HS-27A (cell line): ENCODE measurements at regions not wholly inside any gene's neighbourhood (a gene's known extent, or its start where the extent isn't known, plus 50 kb on each side); places are given as distances from the start of the nearest gene placed in this dataset.
A peak's percentile ranks its signal among the peaks of the same experiment; 100 is the strongest.

ENCODE experiments used
- DNase-seq: peaks from one replicate; pipeline ENCODE4 v3.0.0-alpha.2; 2012; ENCODE audit warnings: low read depth, missing footprints

DNA sequence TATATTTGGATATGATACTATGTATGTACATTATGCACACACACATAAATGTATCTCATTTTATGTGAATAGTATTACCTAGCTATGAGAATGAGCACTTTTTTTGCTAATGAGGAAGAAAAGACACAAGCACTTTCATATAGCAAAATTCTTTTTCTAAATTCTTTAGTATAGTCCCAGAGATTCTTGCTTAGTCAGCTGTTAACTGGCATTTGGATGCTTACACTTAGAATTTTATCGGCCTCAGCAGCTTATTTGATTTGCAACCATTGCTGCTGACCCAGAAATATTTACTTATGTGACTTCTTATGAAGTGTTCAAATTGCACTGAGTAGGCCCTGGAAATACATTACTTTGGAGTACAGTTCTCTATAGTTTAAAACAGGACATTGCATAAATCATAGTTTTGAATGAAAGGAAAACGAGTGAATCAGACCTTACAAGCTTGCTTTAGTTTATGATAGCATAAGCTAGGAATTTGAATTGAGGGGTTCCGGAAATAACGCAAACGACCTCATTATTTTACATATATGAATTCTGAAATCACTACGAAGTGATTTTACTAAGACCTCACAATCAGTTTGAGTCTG is 653.9 kb upstream of the NEGR1 start:
- DNase-seq = peak; percentile 29

DNA sequence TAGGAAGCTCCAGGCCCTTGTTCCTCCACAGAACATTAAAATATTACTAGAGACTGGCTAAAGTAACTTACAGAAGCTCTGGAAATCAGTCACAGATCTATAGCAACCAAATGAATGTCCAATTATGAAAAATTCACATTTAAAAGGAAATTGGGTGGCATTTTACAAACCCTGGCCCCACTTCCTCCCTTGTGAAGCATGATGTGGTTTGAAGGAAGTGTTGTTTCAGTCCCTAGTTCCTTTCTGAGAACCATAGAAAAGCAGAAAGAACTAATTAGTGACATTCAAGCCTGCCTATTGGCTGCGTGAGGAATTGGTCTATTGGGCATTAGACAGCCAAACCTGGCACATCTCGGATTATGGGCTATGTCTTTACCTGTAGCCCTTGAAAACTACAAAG is 649.7 kb upstream of the NEGR1 start:
- DNase-seq = no peak

DNA sequence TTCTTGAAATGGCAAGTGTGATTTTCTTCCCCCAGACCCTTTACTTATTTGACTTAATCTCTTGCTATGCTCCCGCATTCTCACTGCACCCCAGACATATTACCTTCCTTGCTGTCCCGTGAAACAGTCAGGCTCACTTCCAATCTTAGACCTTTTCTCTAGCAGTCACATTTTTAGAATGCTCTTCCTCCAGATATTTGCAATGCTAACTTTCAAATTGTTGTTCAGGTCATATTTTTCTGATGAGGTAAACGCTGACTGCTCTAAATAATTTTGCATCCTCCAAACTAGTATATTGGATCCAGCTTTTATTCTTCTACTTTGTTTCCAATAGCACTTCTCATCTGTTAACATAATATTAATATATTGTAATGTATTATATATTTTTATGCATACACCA is 648.2 kb upstream of the NEGR1 start:
- DNase-seq = no peak

DNA sequence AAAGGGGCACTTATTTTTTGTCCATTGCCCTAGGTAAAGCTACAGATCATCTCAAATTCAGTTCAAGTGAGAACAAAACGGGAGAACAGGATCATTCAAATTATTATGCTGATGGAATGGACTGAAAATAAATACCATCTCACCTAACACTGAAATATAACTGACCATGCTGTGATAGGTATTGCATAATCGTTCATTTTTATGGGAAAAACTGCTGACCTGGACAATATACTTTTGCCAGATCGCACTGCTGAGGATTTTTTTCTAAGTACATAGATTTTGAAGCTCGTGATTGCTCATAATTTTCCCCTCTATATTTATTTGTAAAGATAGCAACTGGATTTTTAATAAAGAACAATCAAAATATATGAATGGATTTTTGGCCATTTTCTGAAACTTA is 636.6 kb upstream of the NEGR1 start:
- no peak for DNase-seq

DNA sequence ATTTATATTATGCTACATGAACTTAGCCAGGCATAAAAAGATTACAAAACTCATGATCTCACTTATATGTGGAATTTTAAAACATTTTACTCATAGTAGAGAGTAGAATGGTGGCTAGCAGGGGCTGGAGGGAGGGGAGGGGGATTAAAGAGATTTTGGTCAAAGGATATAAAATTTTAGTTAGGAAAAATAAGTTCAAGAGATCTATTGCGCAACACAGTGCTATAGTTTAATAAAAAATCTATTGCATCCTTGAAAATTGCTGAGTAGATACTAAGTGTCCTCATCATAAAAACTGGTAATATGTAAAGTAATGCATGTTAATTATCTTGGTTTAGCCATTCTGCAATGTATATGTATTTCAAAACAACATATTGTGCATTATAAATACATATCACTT is 635.6 kb upstream of the NEGR1 start:
- DNase-seq = no peak

DNA sequence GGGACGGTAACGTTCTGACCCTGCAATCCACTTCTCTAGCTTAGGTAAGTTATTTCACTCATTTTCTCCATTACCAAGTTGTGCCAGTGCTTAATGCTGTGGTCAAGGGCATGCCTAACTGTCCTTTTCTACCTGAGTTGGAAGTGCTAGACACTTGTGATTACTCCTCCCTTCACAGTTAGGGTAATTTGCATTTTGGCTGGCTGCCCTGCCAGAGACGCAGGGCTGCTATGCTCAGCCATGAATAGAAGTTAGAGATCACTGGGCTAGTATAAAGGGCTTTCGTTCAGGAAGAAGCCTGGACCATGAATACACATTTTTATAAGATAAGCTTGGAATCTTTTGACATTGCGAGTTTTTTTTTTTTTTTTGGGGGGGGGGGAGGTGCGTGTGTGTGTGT is 633.2 kb upstream of the NEGR1 start:
- no peak for DNase-seq

DNA sequence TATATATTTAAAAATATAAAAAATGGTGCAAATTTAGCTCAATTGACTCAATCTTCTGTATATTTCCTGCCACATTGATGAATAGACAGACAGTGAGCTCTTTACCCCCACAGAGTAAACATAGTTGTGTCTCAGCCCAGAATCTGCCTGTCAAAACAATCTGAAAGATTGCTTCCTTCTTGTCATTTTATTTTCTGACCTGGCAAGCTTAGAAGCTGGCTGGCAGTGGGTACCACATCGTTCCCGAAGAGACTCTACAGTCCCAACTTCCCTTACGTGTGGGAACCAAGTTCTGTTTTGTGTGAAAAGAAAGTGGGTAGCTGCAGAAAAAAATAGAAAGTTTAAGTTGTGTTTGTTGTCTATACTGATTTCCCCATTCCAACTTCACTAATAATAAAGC is 629.3 kb upstream of the NEGR1 start:
- no peak for DNase-seq

DNA sequence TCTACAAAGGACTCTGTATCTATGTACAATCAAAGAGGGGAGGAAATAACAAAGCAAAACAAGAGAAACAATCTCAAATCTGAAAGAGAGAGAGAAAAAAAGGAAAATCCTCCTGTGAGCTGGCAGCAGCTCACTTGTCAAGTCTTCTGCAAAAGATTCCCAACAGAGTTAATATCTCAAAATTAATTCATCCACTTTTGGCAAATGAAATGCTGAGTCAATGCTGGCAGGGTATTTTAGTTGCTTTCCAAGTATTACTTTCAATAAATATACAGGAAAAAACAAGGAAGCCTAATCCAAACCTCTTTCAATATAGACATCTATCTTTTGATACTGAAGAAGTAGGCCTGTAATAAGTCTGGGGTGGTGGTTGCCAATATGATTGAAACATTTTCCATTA is 613.9 kb upstream of the NEGR1 start:
- no peak for DNase-seq

DNA sequence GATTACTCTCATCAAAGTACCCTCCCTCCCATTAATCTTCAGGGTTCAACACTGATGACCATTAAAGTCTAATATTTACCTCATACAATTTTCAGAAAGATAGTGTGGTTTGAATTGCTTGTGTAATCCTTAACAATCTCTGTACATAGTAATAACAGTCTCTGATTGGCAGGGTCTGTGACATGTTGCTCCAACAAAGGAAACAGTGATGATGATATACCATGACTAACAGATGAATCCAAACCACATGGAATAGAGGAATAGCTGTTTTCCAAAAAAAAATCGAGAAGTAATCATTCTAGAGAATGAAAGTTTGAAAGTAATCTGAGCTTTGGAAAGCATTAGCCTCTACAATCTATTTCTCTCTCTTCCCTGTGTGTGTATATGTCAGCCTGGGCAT is 610.1 kb upstream of the NEGR1 start:
- no peak for DNase-seq

DNA sequence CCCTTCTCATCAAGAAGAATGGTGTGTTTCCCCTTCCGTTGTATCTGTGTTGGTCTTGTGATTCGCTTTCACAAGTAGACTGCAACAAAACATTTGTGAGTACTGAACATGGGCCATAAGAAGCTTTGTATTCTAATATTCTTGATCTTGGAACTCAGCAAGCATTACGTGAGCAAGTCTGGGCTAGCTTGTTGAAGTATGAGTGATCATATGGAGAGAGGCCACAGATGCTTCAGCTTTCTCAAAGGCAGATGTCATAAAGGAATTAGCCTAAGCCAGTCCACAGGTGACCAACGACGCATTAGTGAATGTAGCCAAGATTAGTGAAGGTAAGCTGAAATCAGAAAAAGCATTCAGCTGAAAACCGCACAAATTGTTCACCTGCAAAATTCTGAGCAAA is 609.6 kb upstream of the NEGR1 start:
- no peak for DNase-seq

DNA sequence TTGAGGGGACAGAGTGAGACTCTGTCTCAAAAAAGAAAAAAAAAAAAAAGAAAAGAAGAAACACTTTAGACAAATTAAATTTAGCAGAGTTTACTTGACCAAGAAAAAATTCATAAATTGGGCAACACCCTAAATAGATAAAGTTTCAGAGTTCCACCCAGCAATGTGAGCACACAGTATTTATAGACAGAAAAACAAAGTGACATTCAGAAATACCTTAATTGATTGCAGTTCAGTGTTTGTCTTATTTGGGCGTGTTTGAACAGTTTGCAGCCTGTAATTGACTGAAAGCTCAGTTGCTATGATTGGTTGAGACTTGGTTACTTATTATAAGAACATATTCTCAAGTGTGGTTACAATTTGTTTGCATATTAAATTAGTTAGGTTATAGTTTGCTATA is 603.5 kb upstream of the NEGR1 start:
- DNase-seq = no peak

DNA sequence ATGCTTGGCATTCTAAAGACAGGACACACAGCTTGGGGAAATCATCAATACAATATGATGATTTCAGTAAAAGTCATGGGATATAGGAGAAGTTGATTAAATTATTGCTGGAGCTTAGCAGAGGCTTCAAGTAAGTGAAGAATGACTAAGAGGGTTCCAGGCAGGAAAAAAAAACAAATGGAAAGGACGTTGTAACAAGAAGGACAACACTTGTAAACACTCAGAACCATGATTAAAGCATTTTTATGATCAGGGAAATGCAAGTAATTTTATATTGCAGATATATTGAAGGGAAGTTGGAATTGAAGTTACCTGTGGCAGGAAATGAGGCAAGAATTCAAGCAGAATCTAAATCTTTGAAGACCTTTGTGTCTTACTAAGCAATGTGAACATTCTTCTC is 602.7 kb upstream of the NEGR1 start:
- no peak for DNase-seq

DNA sequence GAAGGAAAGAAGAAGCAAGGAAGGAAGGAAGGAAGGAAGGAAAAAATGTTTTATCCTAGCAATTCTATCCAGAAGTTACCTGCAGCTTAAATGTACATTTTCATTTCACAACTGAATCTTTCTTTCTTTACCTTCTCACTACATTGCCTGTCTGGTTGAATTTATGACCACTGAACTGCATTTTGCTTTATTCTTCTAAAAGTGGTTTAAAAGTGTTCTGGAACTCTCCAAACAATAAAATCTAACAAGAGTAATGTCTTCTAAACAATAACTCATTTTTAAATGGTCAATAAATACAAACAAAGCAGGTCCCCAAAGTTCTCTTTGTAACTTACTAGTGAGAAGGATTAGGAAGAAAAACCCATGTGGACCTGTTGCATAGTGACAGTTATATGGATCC is 587.5 kb upstream of the NEGR1 start:
- DNase-seq = no peak

DNA sequence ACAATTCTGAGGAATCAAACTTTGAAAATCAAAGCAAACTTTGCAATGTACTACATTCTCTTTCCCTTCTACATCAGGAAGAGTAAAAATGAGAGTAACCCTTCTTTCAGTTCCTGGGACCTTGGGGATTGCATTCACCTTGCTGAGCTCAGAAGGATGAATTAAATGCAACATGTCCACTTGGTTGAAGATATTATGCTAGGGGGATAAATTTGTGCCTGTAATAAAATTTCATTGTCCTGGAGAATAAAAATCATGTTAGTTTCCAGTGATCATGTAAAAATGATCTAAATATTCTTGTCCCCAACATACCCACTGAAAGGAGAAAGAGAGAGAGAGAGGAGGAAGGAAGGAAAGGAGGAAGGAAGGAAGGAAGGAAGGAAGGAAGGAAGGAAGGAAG is 587.1 kb upstream of the NEGR1 start:
- no peak for DNase-seq

DNA sequence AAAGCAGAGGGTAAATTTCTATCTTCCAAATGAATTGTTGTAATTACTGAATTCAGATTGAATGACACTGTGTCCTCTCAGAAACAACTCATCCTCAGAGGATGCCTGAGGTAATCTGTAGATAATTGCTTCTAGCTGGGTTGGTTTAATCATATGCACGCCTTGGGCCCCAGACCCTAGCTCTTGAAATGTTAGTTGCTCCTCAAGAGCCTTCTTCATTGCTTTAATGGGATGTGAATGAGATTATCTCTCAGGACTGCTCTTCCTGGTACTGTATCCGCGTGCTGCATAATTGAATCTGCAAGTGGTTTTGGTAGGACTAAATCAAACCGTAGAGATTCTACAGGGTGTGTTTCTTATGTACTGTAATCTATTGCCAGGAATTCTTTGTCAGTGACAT is 569.3 kb upstream of the NEGR1 start:
- DNase-seq = no peak

DNA sequence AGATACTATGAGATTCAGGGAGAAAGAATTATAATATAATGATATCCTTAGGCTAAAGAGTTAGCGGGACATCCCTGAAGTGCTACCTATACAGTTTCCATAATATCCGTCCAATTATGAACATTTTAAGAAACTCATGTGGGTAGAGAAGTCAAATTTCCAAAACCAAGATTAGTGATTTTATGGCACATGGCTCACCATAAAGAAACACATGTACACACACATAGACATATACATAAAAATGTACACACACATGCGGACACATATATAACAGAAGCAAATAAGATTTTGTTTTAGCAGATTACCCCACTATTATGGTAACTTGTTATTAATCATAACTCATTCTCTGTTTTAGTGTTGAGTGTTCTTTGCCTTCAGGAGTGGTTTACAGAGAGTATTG is 566.7 kb upstream of the NEGR1 start:
- DNase-seq = no peak

DNA sequence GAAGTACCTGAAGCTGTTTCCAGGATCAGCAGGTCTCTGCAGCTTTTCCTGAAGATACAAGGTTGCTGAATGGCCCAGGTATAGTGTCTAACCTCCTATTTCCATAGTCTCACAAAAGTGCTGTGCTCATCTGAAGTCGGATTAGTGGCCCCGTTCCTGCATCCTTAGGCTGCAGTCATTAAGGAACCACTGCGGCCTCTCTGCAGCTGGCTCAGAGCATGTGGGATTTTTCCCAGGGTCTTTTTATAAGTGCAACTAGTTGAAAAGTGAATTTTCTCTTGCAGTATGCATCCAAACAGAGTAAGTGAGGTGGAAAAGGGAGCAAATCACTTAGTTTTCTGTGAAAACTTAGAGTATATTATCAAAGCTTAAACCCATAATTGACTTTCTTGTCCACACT is 565.3 kb upstream of the NEGR1 start:
- no peak for DNase-seq

DNA sequence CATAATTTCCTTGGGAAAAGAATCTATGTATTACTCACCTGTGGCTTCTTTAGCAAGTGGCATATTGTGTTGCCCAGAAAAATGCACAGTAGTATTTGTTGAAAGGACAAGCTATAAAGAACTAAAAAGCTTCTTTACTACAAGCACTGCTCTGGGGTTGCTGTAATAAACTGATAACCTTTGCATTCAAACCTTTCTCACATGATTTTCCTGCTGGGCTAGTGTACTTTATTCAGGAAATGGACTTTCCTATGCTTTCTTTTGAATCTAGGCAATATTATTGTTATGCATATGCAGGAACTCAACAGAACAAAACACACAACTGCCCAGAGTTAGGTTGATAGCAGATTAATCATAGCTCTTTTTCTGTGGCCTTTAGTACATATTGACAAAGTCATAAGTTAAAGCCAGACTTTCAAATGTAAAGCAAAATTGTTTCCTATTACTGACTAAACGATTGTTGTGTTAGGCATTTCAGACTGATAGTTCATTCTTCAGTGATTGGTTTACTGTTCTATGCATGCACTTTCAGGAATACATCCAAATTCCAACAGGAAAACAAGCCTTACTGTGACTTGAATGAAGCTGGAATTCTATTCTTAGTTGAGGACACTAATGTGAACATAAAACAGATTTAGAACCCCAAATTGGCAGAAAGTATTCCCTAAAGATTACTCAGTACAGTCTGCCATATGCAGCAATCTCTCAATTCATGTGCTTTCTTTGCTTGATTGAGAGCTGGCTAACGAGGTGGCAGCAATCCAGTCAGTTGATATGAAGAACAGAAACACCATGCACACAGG is 564.3 kb upstream of the NEGR1 start:
- no peak for DNase-seq

DNA sequence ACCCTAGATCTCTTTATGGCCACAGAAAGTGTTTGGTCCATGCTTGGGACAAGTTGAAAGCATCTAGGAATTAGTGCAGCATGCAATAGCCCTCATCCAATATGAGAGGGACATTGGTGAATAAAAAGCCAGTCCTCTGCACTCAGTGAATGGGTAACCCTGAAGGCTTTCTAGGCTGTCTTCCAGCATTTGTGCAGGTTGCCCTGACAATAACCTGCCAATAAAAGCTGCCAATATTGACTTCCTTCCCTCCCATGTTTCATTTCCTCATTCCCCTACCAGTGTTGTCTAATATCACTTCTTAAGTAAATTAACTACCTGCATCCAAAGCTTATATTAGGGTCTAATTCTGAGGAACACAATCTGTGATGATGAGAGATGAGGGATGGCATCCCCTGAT is 563.6 kb upstream of the NEGR1 start:
- DNase-seq = no peak

DNA sequence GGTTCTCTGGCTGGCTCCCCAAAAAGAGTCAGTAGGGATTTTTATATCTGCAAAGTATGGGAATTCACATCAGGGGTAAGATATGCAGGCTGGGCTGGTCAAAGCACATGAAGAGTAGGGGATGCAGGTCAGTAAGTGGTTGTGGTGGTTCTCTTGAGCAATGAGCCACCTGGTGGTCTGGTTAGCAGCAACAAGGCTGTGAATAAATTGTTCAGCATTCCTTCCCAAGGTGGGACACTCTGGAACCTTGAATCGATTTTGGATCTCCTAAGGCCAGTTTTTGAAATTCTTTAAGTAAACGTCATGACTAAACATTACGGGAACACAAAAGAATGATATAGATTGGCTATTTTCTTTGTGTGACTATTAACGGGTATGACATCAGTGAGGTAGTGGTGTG is 563.0 kb upstream of the NEGR1 start:
- DNase-seq = peak; percentile 38

DNA sequence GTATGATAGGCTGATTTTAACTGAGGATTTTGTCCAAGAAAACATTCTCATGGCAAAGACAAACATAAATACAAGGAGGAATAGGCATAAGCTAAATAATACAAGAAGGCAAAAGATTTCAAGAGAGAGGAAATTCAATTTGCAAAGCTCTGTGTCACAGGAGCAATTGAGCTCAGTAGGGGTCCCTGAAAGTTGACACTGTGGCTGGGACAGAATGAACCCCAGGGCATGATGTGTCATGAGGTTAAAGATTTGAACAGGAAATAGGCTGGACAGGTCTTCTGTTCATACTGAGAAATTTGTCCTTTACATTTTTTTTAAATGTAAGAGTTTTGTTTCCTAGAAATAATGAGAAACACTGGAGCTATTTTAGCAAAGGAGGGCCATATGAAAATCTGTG is 555.4 kb upstream of the NEGR1 start:
- no peak for DNase-seq

DNA sequence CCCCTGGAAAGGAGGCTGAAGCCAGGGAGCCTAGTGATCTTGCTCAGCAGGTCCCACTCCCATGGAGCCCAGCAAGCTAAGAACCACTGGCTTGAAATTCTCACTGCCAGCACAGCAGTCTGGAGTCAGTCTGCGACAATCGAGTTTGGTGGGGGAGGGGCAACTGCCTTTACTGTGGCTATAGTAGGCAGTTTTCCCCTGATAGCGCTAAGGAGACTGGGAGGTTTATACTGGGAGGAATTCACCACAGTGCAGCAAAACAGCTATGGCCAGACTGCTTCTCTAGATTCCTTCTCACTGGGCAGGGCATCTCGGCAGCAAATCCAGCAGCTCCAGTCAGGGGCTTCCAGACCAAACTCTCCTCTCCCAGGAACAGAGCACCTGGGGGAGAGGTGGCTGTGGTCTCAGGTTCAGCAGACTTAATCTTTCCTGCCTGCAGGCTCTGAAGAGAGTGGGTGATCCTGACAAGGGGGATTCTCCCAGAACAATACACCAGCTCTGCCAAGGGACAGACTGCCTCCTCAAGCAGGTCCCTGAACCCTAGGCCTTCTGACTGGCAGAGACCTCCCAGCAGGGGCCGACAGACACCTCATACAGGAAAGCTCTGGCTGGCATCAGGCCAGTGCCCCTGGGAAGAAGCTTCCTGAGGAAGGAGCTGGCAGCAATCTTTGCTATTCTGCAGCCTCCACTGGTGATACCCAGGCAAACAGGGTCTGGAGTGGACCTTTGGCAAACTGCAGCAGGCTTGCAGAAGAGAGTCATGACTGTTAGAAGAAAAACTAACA is 548.5 kb upstream of the NEGR1 start:
- DNase-seq = no peak

DNA sequence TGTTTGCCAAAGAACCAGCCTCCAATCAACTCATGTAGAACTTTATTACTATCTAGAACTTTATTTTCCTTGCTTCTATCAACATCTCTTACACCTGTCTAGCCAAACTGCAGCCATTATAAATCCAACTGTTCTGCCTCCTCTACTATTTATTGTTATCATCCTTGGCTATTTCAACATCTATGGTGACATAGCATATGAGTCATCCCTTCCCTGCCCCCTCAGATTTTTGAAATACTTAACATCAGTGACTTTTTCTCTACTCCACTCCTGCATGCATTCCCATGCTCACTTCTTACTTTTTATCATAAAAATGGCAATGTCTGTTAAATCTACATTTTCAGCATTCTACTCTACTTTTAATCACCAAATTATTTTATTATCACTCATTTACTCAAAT is 544.9 kb upstream of the NEGR1 start:
- peak; percentile 51 for DNase-seq
